SHP77 treated with DMSO at 0.1 percent for 48 hours (cell line): ENCODE measurements at regions not wholly inside any gene's neighbourhood (a gene's known extent, or its start where the extent isn't known, plus 50 kb on each side); places are given as distances from the start of the nearest gene placed in this dataset.

Experiments
- DNase-seq: peaks from one replicate; lab custom pipeline; 2025; lab: John Stamatoyannopoulos, UW

- peak; percentile 60 for DNase-seq
Measured at GRCh38 chr18:76255070-76255683, 239.9 kb downstream of the ZNF516 start.

DNA sequence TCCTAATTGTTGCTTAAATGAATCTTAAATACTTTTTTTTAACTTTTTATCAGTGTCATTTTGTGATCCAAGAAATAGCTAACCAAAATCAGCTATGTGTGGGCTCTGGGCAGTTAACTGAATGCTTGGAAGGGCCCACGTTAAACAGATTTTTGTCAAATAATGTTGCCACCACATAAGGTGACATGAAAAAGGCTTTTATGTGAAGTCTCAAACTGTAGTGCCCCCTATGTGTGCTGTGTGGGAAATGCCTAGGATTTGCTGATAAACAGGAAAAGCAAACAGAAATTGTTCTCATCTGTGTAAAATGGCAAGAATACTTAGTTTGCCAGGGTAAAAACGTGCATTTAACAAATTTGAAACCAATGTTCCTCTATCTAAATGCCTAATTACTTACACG lies 242.2 kb downstream of the ZNF516 start:
- no peak for DNase-seq

DNA sequence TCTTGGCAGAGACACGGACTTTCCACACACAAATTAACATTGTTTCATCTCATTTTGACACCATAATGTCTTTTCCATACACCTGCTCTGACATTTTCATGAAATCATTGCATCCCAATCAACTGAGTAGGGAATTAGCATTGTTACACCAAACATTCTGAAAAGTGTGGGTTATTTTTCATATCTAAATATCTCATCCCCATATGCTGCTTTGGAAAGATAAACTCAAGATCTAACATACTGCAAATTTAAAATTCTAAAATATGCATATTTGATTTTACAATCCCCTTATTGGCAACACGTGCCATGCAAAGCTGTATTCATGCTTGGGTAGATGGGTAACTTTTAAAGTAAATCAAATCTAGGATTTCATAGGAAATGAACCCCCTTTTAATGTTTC lies 242.9 kb downstream of the ZNF516 start:
- no peak for DNase-seq

DNA sequence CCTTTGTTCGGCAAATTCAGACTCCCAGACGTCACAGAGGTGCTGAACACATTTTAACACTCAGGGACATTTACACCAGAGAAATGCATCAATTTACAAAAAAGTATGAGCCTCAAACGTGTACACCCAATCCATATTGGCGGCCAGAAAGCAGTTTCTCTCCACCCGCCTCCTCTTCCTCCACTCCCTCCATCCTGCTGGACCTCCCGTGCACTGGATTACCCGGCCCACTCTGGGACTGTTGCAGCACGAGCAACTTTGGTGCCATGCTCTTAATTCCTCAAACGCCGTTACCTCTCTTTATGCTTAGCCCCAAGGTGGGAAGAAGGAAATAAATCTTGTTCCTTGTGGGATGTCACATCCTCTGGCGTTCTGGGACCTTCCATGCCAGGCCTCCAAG lies 243.4 kb downstream of the ZNF516 start:
- no peak for DNase-seq

DNA sequence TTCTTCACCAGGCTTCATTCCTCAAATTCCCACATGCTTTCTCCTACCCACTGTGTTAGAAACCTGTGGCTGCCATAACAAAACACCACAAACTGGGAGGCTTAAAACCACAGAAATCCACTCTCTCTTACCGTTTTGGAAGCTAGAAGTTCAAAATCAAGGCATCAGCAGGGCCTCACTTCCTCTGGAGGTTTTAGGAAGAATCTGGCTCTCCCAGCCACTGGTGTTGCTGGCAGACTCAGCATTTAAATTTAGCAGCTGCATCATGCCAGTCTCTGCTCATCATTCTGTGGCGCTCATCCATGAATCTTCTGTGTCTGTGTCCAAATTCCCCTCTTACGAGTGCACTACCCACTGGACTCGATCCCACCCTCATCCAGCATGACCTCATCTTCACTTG lies 248.5 kb downstream of the ZNF516 start:
- DNase-seq, result no peak

GRCh38 chr18:76234676-76235060 lies 260.4 kb downstream of the ZNF516 start:
- DNase-seq, result no peak

DNA sequence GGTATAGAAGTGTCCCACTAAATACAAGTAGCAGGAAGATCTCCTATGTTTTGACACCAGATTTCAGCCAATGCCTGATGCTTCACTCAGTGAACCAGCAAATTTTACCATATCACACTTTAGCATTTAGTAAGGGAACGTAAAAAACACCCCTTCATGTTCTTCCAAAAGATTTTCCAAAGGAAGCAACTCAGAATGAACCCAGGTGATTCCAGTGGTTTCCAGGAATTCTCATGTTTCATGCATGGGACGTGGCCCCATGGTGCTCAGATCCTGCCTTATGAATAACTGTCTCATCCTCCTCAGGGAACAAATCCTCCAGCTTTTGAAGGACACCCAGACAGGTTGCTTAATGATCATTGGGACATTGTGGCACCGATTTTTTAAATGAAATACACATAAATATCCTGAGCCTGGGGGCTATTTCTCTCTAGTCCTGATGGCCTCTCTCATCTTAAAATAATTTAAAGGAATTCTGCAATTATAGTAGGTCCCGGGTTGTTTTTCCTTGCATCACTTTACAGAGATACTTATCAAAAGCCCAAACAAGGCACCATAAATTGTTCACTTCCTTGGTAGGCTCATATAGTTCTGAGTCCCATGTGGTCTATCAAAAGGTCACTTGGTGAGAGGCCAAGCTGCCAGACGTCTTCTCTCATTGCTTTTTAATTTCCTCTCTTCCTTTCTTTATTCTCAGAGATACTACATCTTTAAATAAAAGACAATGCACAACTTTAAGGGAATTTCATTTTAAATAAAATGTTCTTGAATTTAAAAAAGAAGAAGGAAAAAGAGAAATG lies 261.0 kb downstream of the ZNF516 start:
- DNase-seq, result no peak

GRCh38 chr18:76233406-76233805 lies 261.6 kb downstream of the ZNF516 start:
- no peak for DNase-seq

GRCh38 chr18:76232779-76233178 lies 262.3 kb downstream of the ZNF516 start:
- DNase-seq, result no peak

GRCh38 chr18:76232010-76232409 lies 263.0 kb downstream of the ZNF516 start:
- DNase-seq, result no peak

DNA sequence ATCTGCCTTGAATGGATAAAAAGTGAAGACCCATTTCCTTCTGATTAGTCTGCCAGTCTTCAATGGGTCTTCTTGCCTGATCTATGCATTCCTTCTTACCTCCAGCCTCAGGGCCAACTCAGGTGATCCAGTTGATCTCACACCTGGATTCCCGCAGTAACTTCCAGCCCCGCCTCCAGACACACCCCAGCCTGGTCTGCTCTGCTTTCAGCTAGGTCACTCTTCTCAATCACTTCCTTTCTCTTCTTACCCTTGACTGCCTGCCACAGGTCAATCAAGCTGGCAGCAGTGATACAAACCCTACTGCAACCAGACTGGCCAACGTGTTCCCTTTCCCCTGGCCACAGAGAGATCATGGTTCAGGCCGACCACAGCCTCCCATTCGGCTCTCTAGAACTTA lies 263.6 kb downstream of the ZNF516 start:
- DNase-seq, result no peak

DNA sequence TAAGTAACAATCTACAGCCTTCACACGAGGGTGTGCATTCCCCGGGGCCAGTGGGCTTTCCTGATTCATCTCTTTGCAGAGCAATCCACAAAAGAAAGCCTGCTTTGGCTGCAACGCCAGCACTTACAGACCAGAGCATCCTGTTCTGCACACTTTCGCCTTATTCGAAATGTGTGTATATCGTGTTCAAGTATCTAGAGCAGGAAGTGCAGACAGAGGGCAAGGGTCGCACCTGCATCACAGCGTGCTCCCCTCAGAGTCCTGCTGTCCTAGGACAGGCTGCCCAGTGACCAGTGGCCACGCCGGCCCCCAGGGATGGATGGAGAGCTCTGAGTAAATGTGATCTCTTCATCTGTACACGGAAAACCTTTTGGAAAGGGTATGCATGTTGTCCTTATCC lies 264.3 kb downstream of the ZNF516 start:
- DNase-seq, result no peak

GRCh38 chr18:76228716-76229115 lies 266.3 kb downstream of the ZNF516 start:
- DNase-seq, result no peak

DNA sequence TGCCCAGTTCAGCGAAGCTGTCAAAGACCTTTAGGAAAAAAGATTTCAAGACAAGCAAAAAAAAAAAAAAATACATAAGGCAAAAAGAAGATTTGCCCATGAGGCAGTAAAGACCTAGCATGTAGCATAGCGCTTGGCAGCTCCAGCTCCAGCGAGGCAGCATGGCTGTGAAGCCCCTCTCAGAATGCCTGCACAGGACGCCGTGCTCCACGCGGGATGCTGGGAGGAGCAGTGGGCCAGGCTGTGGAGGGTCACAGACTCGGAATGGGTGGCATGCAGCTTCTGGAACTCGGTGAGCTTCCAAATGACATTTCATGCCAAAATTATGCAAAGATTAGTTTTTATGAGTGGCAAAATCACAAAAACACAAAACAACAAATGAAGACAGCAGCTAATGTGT lies 267.3 kb downstream of the ZNF516 start:
- no peak for DNase-seq

GRCh38 chr18:76223403-76223802 lies 271.6 kb downstream of the ZNF516 start:
- DNase-seq, result no peak

DNA sequence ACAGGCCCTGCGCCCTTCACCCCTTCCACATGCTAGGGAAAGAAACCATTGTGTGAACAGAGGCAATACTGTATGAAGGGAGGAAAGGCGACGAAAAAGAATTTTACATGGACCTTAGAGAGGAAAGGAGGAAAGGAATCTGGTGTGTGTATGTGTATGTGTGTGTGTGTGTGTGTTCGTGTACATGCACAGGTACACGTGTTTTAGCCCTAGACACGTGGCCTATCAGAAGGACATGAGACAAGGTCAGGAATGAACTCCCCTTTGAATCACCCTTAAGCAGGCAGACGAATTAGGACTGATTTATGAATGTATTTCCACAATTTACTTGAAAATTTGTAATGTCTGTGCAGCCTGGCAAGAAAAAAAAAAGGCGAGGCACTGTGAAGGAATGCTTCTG lies 276.0 kb downstream of the ZNF516 start:
- DNase-seq, result no peak

- DNase-seq, result no peak
Measured at GRCh38 chr18:76216096-76216495, 278.9 kb downstream of the ZNF516 start.

DNA sequence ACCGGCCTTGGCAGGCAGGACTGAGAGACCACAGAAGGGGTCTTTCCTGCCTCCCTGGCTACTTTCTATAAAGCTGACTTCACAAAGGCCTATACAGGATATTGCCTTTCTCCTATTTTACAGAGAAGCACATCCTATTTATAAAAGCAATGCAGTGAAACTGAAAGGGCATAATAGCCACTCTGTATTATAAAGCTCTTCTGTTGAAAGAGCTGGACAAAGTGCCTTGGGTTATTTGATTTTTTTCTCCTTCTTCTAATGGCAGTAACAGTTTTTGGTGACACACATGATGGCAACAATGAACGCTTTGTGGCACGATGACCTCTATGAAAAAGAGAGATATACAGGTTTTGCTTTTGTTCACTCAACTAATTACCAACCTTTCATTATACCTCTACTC lies 281.1 kb downstream of the ZNF516 start:
- DNase-seq, result no peak

DNA sequence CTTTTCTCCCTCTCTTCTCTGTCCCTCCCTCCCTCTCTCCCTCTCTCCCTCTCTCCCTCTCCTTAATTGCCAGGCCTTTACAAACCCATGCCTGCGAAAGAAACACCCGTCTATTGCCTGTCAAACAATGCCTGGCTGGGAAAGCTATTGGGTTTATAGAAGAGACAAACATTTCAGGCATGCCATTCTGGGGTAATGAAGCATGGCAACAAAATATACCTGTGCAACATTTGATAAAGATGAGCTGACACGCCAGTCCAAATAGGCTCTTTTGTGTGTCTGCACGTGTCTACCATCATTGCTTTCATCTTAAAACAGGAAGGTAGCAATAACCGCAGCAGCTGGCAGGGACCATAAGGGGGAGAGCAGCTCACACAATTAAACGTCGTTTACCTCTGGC lies 282.1 kb downstream of the ZNF516 start:
- DNase-seq, result no peak

- DNase-seq, result no peak
Measured at GRCh38 chr18:76209597-76209996, 285.4 kb downstream of the ZNF516 start.

DNA sequence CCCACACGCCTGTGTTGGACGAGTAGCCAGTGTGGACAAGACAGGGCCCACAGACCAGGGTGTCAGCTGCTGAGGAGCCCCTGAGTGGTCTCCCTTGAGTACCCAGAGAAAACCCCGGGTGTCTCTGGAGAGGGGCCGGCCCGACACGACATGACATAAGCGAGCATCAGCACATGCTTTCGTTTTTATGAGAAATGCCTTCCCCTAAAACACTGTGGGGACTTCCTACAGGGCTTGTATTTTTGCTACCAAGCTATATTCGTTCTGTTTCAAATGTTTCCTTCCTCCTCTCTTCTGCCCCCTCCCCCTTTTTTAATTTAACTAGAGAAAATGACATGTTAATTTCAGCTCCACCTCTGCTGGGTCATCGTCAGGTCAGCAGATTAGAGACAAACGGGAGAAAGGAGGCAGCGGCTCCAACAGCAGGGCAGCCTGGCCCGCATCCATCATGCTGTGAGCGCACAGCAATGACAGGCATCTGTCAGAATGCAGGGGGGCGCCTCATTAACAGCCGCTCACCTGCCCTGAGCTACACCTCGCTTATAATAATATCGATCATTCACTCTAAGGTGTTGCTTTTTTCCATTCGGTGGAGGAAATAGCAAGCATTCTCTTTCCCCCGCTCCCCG lies 286.2 kb downstream of the ZNF516 start:
- DNase-seq, result no peak

GRCh38 chr18:76205906-76206305 lies 289.1 kb downstream of the ZNF516 start:
- no peak for DNase-seq

DNA sequence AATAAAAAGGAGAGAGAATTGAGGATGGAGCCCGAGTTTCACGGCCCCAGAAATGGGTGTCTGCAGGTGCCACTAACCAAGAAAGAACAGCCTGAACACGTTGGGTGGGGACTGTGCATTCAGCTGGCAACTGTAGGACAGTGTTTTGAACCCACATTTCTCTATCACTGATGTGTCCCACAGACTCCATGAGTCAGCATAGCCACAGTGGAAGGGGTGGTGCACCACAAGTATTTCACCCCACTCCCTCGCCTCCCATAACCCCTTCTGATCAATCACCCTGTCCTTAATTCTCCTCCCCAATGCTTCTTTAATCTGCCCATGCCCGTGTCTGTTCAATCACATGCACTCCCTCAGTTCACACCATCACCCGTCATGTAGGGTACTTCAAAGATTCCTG lies 291.5 kb downstream of the ZNF516 start:
- DNase-seq, result no peak
